VCaP (cell line): ENCODE measurements at regions not wholly inside any gene's neighbourhood (a gene's known extent, or its start where the extent isn't known, plus 50 kb on each side); places are given as distances from the start of the nearest gene placed in this dataset.

Experiments used
- H3K27ac ChIP-seq: fragments of 450-650 bp; 2 replicates; pipeline ENCODE4 v1.5.1; 2017
- CTCF ChIP-seq: fragments of 450-650 bp; conservative IDR thresholded peaks from 2 replicates; pipeline ENCODE4 v1.5.1; 2017; ENCODE audit warnings: mild to moderate bottlenecking, moderate library complexity

- H3K27ac ChIP-seq: no peak overlapping the region
- no peak for TF ChIP-seq CTCF
These were observed 550.1 kb upstream of the PSMD7 start for GRCh38 chr16:73746554-73746953.

- no peak for TF ChIP-seq CTCF
- H3K27ac ChIP-seq: no peak overlapping the region
These were observed 552.7 kb upstream of the PSMD7 start for GRCh38 chr16:73743665-73744496.

- H3K27ac ChIP-seq: no peak overlapping the region
- TF ChIP-seq CTCF: no peak
These were observed 557.4 kb upstream of the PSMD7 start for GRCh38 chr16:73739049-73739769.

- H3K27ac ChIP-seq: no peak overlapping the region
- TF ChIP-seq CTCF: no peak
These were observed 558.3 kb upstream of the PSMD7 start for GRCh38 chr16:73738266-73738665.

DNA sequence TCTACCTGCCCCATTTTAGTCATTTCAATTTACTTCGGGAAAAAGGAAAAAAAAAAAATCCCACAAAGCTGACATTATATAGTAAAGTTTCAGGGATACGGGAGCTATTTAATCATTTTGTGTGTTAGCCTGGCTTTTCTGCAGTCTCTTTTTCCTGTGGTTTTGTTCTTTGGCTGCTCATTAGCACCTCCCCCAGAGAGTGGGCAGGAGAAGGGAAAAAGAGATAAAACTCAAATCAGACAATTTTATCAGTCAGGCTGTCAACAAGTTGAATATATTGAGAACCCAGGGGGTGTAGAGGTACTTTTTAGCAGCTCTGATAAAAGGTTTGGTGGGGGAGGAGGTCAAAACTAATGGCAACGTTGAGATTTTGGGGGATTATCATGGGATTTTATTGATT lies 559.0 kb upstream of the PSMD7 start:
- no peak overlapping the region for H3K27ac ChIP-seq
- TF ChIP-seq CTCF: no peak

DNA sequence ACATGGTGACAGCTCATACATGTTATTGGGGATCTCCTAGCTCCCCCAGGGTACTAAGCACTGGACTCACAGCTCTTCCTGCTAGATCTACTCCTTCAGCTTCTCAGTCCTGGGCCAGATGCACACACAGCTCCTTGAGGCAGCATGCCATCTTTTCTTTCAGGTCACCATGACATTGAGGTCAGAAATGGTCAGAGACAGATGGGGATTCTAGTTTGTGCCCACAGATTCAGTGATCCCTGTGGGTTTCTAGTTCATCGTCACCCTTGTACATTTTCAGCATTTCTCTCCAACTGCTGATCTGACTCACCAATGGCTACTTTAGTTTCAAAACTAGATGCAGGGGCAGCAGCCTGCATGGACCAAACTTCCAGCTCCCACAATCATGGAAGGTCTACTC lies 560.7 kb upstream of the PSMD7 start:
- no peak overlapping the region for H3K27ac ChIP-seq
- no peak for TF ChIP-seq CTCF

GRCh38 chr16:73735018-73735417 lies 561.6 kb upstream of the PSMD7 start:
- no peak overlapping the region for H3K27ac ChIP-seq
- no peak for TF ChIP-seq CTCF
